ENCODE measurements at regions not wholly inside any gene's neighbourhood (a gene's known extent, or its start where the extent isn't known, plus 50 kb on each side); places are given as distances from the start of the nearest gene placed in this dataset.

DNA sequence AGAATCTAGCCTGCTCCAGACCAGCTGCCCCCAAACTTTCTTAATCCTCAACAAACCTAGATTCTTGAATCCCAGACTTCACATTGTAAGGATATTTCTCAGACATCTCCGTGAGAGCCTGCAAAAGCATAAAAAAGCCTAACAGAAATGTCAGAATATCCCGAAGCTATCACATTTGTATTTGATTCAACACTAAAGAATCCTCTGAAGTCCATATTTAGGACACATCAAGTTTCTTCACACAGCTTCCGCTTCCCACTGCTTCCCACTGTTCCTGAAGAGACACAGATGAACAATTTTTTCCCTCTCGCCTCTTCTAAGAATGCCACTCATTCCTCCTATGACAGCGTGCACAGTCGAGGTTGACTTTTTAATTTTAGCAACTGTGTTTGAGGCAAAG is 396.2 kb upstream of the IGFBP3 start:
- H3K27me3 ChIP-seq (ENCODE audit: control insufficient read depth in 1 of 2, insufficient read depth in 1 of 2, low read length in 2 of 2), result no peaks in the 10 kb centered on the region
- H3K4me3 ChIP-seq (ENCODE audit: insufficient read depth in 1 of 2, low read depth in 1 of 2, low read length in 2 of 2), result no peak overlapping the region
- no peaks in the 10 kb centered on the region for H3K4me1 ChIP-seq (ENCODE audit: control insufficient read depth, insufficient read depth, low read depth, low read length)
- H4K91ac ChIP-seq (ENCODE audit: low read length), result no peak overlapping the region
- no peak overlapping the region for H3K4ac ChIP-seq (ENCODE audit: low read depth in 1 of 2, low read length in 2 of 2)
- H3K18ac ChIP-seq (ENCODE audit: low read depth in 1 of 2, low read length in 2 of 2), result no peak overlapping the region
- H2BK12ac ChIP-seq (ENCODE audit: low read length in 2 of 2), result no peak overlapping the region
- H2BK5ac ChIP-seq (ENCODE audit: low read depth, low read length, poor library complexity, severe bottlenecking), result no peak overlapping the region
- no peak overlapping the region for H3K9ac ChIP-seq (ENCODE audit: low read length)
- H3K14ac ChIP-seq (ENCODE audit: low read length in 2 of 2), result no peak overlapping the region
- no peaks in the 10 kb centered on the region for H3K36me3 ChIP-seq (ENCODE audit: control insufficient read depth in 1 of 2, insufficient read depth in 2 of 2, low read depth in 1 of 2, low read length in 2 of 2)
- WGBS, result 85% methylated on average over 5 of the region's 6 CpGs
- no peak overlapping the region for H2AFZ ChIP-seq (ENCODE audit: low read depth, low read length)
- H2BK120ac ChIP-seq (ENCODE audit: low read depth, low read length), result no peak overlapping the region
- H3K9me3 ChIP-seq (ENCODE audit: control insufficient read depth, low read length), result no peaks in the 10 kb centered on the region
- no peak overlapping the region for H4K8ac ChIP-seq (ENCODE audit: low read length)
- no peak overlapping the region for H2BK15ac ChIP-seq (ENCODE audit: low read depth, poor library complexity, severe bottlenecking)
- no peak overlapping the region for H3K23ac ChIP-seq (ENCODE audit: low read length in 2 of 2)
- H2AK5ac ChIP-seq (ENCODE audit: low read length, severe bottlenecking), result no peak overlapping the region
- peak; percentile 58 for DNase-seq
- H3K27ac ChIP-seq (ENCODE audit: low read length, poor library complexity, severe bottlenecking), result no peak overlapping the region
- no peaks in the 10 kb centered on the region for H3K79me1 ChIP-seq (replicated peaks; ENCODE audit: low read length, poor library complexity, severe bottlenecking)
- H3K4me2 ChIP-seq (ENCODE audit: low read length, poor library complexity, severe bottlenecking), result no peak overlapping the region

GRCh38 chr7:46315891-46316290 is 394.8 kb upstream of the IGFBP3 start:
- H3K18ac ChIP-seq (ENCODE audit: low read depth in 1 of 2, low read length in 2 of 2), result no peak overlapping the region
- H3K14ac ChIP-seq (ENCODE audit: low read length in 2 of 2), result no peak overlapping the region
- no peak overlapping the region for H2BK120ac ChIP-seq (ENCODE audit: low read depth, low read length)
- H3K4me1 ChIP-seq (ENCODE audit: control insufficient read depth, insufficient read depth, low read depth, low read length), result no peaks in the 10 kb centered on the region
- H3K27me3 ChIP-seq (ENCODE audit: control insufficient read depth in 1 of 2, insufficient read depth in 1 of 2, low read length in 2 of 2), result no peaks in the 10 kb centered on the region
- no peak overlapping the region for H3K27ac ChIP-seq (ENCODE audit: low read length, poor library complexity, severe bottlenecking)
- no peaks in the 10 kb centered on the region for H3K9me3 ChIP-seq (ENCODE audit: control insufficient read depth, low read length)
- DNase-seq, result peak; percentile 51
- H2BK12ac ChIP-seq (ENCODE audit: low read length in 2 of 2), result no peak overlapping the region
- H2AK5ac ChIP-seq (ENCODE audit: low read length, severe bottlenecking), result no peak overlapping the region
- no peak overlapping the region for H3K9ac ChIP-seq (ENCODE audit: low read length)
- H3K4me3 ChIP-seq (ENCODE audit: insufficient read depth in 1 of 2, low read depth in 1 of 2, low read length in 2 of 2), result no peak overlapping the region
- H4K8ac ChIP-seq (ENCODE audit: low read length), result no peak overlapping the region
- no peak overlapping the region for H2BK15ac ChIP-seq (ENCODE audit: low read depth, poor library complexity, severe bottlenecking)
- H3K4me2 ChIP-seq (ENCODE audit: low read length, poor library complexity, severe bottlenecking), result no peak overlapping the region
- WGBS, result 50% methylated on average over 5 of the region's 5 CpGs
- H2BK5ac ChIP-seq (ENCODE audit: low read depth, low read length, poor library complexity, severe bottlenecking), result no peak overlapping the region
- no peak overlapping the region for H2AFZ ChIP-seq (ENCODE audit: low read depth, low read length)
- no peak overlapping the region for H3K23ac ChIP-seq (ENCODE audit: low read length in 2 of 2)
- no peaks in the 10 kb centered on the region for H3K79me1 ChIP-seq (replicated peaks; ENCODE audit: low read length, poor library complexity, severe bottlenecking)
- no peak overlapping the region for H3K4ac ChIP-seq (ENCODE audit: low read depth in 1 of 2, low read length in 2 of 2)
- no peak overlapping the region for H4K91ac ChIP-seq (ENCODE audit: low read length)
- no peaks in the 10 kb centered on the region for H3K36me3 ChIP-seq (ENCODE audit: control insufficient read depth in 1 of 2, insufficient read depth in 2 of 2, low read depth in 1 of 2, low read length in 2 of 2)

GRCh38 chr7:46301677-46302076 is 380.6 kb upstream of the IGFBP3 start:
- no peak overlapping the region for H3K4me3 ChIP-seq (ENCODE audit: insufficient read depth in 1 of 2, low read depth in 1 of 2, low read length in 2 of 2)
- peak; percentile 20 for DNase-seq
- H3K14ac ChIP-seq (ENCODE audit: low read length in 2 of 2), result no peak overlapping the region
- H3K9me3 ChIP-seq (ENCODE audit: control insufficient read depth, low read length), result peaks cover 18% of the 10 kb centered on the region
- WGBS, result no CpG with 5 or more reads among the region's 1 CpG
- no peak overlapping the region for H4K91ac ChIP-seq (ENCODE audit: low read length)
- H3K27ac ChIP-seq (ENCODE audit: low read length, poor library complexity, severe bottlenecking), result no peak overlapping the region
- H2BK12ac ChIP-seq (ENCODE audit: low read length in 2 of 2), result no peak overlapping the region
- H3K36me3 ChIP-seq (ENCODE audit: control insufficient read depth in 1 of 2, insufficient read depth in 2 of 2, low read depth in 1 of 2, low read length in 2 of 2), result no peaks in the 10 kb centered on the region
- no peak overlapping the region for H2BK120ac ChIP-seq (ENCODE audit: low read depth, low read length)
- H3K4me1 ChIP-seq (ENCODE audit: control insufficient read depth, insufficient read depth, low read depth, low read length), result no peaks in the 10 kb centered on the region
- peak overlapping the region; percentile 28 for H2BK15ac ChIP-seq (ENCODE audit: low read depth, poor library complexity, severe bottlenecking)
- no peak overlapping the region for H2AK5ac ChIP-seq (ENCODE audit: low read length, severe bottlenecking)
- no peak overlapping the region for H3K9ac ChIP-seq (ENCODE audit: low read length)
- H3K4me2 ChIP-seq (ENCODE audit: low read length, poor library complexity, severe bottlenecking), result no peak overlapping the region
- H3K79me1 ChIP-seq (replicated peaks; ENCODE audit: low read length, poor library complexity, severe bottlenecking), result no peaks in the 10 kb centered on the region
- H3K27me3 ChIP-seq (ENCODE audit: control insufficient read depth in 1 of 2, insufficient read depth in 1 of 2, low read length in 2 of 2), result no peaks in the 10 kb centered on the region
- no peak overlapping the region for H2AFZ ChIP-seq (ENCODE audit: low read depth, low read length)
- no peak overlapping the region for H4K8ac ChIP-seq (ENCODE audit: low read length)
- H3K23ac ChIP-seq (ENCODE audit: low read length in 2 of 2), result no peak overlapping the region
- H2BK5ac ChIP-seq (ENCODE audit: low read depth, low read length, poor library complexity, severe bottlenecking), result no peak overlapping the region
- no peak overlapping the region for H3K18ac ChIP-seq (ENCODE audit: low read depth in 1 of 2, low read length in 2 of 2)
- no peak overlapping the region for H3K4ac ChIP-seq (ENCODE audit: low read depth in 1 of 2, low read length in 2 of 2)

DNA sequence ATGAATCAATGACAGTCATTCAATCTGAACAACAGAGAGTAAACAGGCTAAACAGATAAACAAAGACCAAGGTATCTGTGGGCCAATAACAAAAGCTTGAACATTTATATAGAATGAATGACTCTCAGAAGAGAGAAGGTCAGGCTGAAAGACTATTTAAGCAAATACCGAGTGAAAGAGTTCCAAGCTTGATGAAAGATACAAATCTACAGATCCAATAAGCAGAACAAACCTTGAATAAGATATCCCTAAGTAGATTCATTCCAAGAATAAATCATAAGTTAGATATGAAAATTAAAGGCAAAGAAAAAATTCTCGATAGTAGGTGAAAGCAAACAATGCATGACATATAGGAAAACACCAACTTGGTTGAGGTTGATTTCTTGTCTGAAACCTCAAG is 376.4 kb upstream of the IGFBP3 start:
- Histone ChIP-seq H3K9ac (ENCODE audit: low read length) (no peak overlapping the region), H3K79me1 (replicated peaks; ENCODE audit: low read length, poor library complexity, severe bottlenecking) (no peaks in the 10 kb centered on the region), H2BK5ac (ENCODE audit: low read depth, low read length, poor library complexity, severe bottlenecking) (no peak overlapping the region), H3K18ac (ENCODE audit: low read depth in 1 of 2, low read length in 2 of 2) (no peak overlapping the region), H3K36me3 (ENCODE audit: control insufficient read depth in 1 of 2, insufficient read depth in 2 of 2, low read depth in 1 of 2, low read length in 2 of 2) (no peaks in the 10 kb centered on the region), H3K14ac (ENCODE audit: low read length in 2 of 2) (no peak overlapping the region), H3K4me3 (ENCODE audit: insufficient read depth in 1 of 2, low read depth in 1 of 2, low read length in 2 of 2) (no peak overlapping the region), H3K4me2 (ENCODE audit: low read length, poor library complexity, severe bottlenecking) (no peak overlapping the region), H2BK12ac (ENCODE audit: low read length in 2 of 2) (no peak overlapping the region), H3K27ac (ENCODE audit: low read length, poor library complexity, severe bottlenecking) (no peak overlapping the region), H2AFZ (ENCODE audit: low read depth, low read length) (no peak overlapping the region), H4K91ac (ENCODE audit: low read length) (no peak overlapping the region), H3K23ac (ENCODE audit: low read length in 2 of 2) (no peak overlapping the region), H2BK120ac (ENCODE audit: low read depth, low read length) (no peak overlapping the region), H3K4me1 (ENCODE audit: control insufficient read depth, insufficient read depth, low read depth, low read length) (no peaks in the 10 kb centered on the region), H3K9me3 (ENCODE audit: control insufficient read depth, low read length) (peaks cover 24% of the 10 kb centered on the region), H2BK15ac (ENCODE audit: low read depth, poor library complexity, severe bottlenecking) (no peak overlapping the region), H3K4ac (ENCODE audit: low read depth in 1 of 2, low read length in 2 of 2) (no peak overlapping the region), H4K8ac (ENCODE audit: low read length) (no peak overlapping the region), H3K27me3 (ENCODE audit: control insufficient read depth in 1 of 2, insufficient read depth in 1 of 2, low read length in 2 of 2) (no peaks in the 10 kb centered on the region), H2AK5ac (ENCODE audit: low read length, severe bottlenecking) (no peak overlapping the region)
- no CpG with 5 or more reads among the region's 2 CpGs for WGBS
- DNase-seq, result no peak

All from mesenchymal stem cell (in vitro differentiated cells and primary cell).